Progenitor cell of endocrine pancreas (in vitro differentiated cells): ENCODE measurements at regions not wholly inside any gene's neighbourhood (a gene's known extent, or its start where the extent isn't known, plus 50 kb on each side); places are given as distances from the start of the nearest gene placed in this dataset.

Source experiments
- DNase-seq: peaks from one replicate; pipeline ENCODE4 v3.0.0; 2021; ENCODE audit warnings: low spot score; ENCODE audit not compliant: unreplicated experiment
- H3K27ac Mint-ChIP-seq: 2 replicates; pipeline ENCODE4 v1.8.0; 2021; ENCODE audit warnings: mild to moderate bottlenecking, moderate library complexity, mixed read lengths
- H3K27me3 Mint-ChIP-seq: 2 replicates; pipeline ENCODE4 v1.8.0; 2021; ENCODE audit warnings: mixed read lengths
- H3K36me3 Mint-ChIP-seq: 2 replicates; pipeline ENCODE4 v1.8.0; 2022; ENCODE audit warnings: mixed read lengths; ENCODE audit not compliant: insufficient read depth
- H3K4me1 Mint-ChIP-seq: 2 replicates; pipeline ENCODE4 v1.8.0; 2021; ENCODE audit warnings: low read depth, mixed read lengths
- H3K4me3 Mint-ChIP-seq: 2 replicates; pipeline ENCODE4 v1.8.0; 2021; ENCODE audit warnings: low read depth, mild to moderate bottlenecking, moderate library complexity, mixed read lengths
- H3K9me3 Mint-ChIP-seq: 2 replicates; pipeline ENCODE4 v1.8.0; 2021; ENCODE audit warnings: low read depth, mixed read lengths
- TF ChIP-seq, protein P1 (sequence below): fragments of 200-600 bp; sonication (generic); IDR thresholded peaks from one replicate; pipeline ENCODE4 v1.5.0; 2021; ENCODE audit warnings: antibody characterized with exemption, mild to moderate bottlenecking; ENCODE audit not compliant: unreplicated experiment

DNA sequence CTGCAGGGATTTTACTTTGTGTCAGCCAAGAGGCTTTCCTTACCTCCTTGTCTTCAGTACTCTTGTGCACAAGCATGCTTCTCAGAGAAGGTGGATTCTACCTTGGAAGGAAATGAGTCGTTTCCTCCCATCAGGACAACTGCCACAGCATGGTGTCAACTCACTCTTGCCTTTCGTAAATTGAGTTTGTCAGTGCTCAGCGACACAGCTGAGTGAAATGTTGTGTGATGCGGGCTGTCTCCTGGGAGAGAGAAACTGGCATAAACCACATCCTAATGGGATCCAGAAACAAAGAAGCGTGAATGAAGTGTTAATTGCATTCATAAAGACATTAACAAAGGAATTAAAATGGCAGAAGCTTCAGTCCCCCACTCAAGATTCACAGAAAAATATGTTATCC is 51.5 kb upstream of the SLC22A15 start:
- Mint-ChIP-seq H3K9me3 (no peaks in the 10 kb centered on the region), H3K4me3 (no peak overlapping the region), H3K36me3 (no peaks in the 10 kb centered on the region), H3K27ac (peak overlapping the region; percentile 85), H3K4me1 (peaks cover 20% of the 10 kb centered on the region), H3K27me3 (peaks cover 4% of the 10 kb centered on the region)
- TF ChIP-seq, protein P1, sequence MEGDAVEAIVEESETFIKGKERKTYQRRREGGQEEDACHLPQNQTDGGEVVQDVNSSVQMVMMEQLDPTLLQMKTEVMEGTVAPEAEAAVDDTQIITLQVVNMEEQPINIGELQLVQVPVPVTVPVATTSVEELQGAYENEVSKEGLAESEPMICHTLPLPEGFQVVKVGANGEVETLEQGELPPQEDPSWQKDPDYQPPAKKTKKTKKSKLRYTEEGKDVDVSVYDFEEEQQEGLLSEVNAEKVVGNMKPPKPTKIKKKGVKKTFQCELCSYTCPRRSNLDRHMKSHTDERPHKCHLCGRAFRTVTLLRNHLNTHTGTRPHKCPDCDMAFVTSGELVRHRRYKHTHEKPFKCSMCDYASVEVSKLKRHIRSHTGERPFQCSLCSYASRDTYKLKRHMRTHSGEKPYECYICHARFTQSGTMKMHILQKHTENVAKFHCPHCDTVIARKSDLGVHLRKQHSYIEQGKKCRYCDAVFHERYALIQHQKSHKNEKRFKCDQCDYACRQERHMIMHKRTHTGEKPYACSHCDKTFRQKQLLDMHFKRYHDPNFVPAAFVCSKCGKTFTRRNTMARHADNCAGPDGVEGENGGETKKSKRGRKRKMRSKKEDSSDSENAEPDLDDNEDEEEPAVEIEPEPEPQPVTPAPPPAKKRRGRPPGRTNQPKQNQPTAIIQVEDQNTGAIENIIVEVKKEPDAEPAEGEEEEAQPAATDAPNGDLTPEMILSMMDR: no peak
- DNase-seq: no peak

- Mint-ChIP-seq H3K9me3 (no peaks in the 10 kb centered on the region), H3K36me3 (no peaks in the 10 kb centered on the region), H3K27ac (no peak overlapping the region), H3K27me3 (peaks cover 4% of the 10 kb centered on the region), H3K4me1 (peaks cover 20% of the 10 kb centered on the region), H3K4me3 (no peak overlapping the region)
- DNase-seq: no peak
- TF ChIP-seq, protein P1: no peak
Measured at GRCh38 chr1:115925467-115925866, 50.8 kb upstream of the SLC22A15 start.
